HL-60 (cell line): ENCODE measurements at regions not wholly inside any gene's neighbourhood (a gene's known extent, or its start where the extent isn't known, plus 50 kb on each side); places are given as distances from the start of the nearest gene placed in this dataset.

Experiments used
- CTCF ChIP-seq: IDR thresholded peaks from one replicate; pipeline ENCODE4 v1.5.1; 2011; ENCODE audit warnings: low read length, control low read depth, inconsistent platforms; ENCODE audit not compliant: insufficient read depth
- SPI1 ChIP-seq: IDR thresholded peaks from 2 replicates; pipeline ENCODE4 v1.6.1; 2012; ENCODE audit warnings: low read depth, mild to moderate bottlenecking, borderline replicate concordance

- TF ChIP-seq SPI1: no peak
- TF ChIP-seq CTCF: no peak
Measured at GRCh38 chr9:108136656-108137055, 647.1 kb upstream of the KLF4 start.
